ENCODE measurements at regions not wholly inside any gene's neighbourhood (a gene's known extent, or its start where the extent isn't known, plus 50 kb on each side); places are given as distances from the start of the nearest gene placed in this dataset.
"Not testable (repeated sequence)": the region's sequence is repeated elsewhere in the genome, so short reads cannot be mapped to it uniquely, and the experiment has no call there.

DNA sequence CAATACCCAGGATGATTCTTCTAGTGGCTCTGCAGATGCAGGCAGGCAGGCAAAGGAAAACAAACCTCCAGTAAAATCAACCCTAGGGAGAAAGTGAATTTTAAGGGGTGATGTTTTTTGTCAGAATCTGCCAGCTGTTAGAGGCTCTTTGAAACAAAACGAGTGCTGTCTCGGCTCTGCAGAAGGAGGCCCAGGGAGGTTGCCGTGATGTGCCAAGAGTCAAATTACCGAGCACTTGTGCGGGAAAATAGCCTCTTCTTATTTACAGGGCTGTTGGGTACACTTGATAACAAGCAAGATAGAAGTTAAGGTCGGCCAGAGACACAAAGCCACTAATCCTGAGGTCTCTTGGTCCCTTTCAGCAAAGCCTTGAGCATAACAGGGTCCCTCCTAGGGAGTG, 68.9 kb upstream of the EEF2KMT start:
- Histone ChIP-seq H3K9me2 (ENCODE audit: insufficient read depth) (no peaks in the 10 kb centered on the region), H2AFZ (no peak overlapping the region), H3K9me3 (ENCODE audit: low read depth) (no peaks in the 10 kb centered on the region), H3K4me3 (no peak overlapping the region), H3K27ac (no peak overlapping the region), H4K20me1 (ENCODE audit: insufficient read depth) (no peaks in the 10 kb centered on the region), H3K36me3 (ENCODE audit: low read depth) (no peaks in the 10 kb centered on the region), H3K9ac (no peak overlapping the region), H3K27me3 (replicated peaks; ENCODE audit: insufficient read depth) (no peaks in the 10 kb centered on the region), H3F3A (ENCODE audit: insufficient read depth) (no peaks in the 10 kb centered on the region), H3K4me1 (ENCODE audit: insufficient read depth) (no peaks in the 10 kb centered on the region), H3K79me2 (ENCODE audit: insufficient read depth) (no peaks in the 10 kb centered on the region), H3K4me2 (ENCODE audit: unreplicated experiment) (no peak overlapping the region)
- DNase-seq, result no peak
- in situ Hi-C loops (cut with MboI), result no loop called here
- WGBS, 2 experiments (ENCODE audit: low coverage in 1 of 2, low lambda C conversion rate in 2 of 2, missing lambda C conversion rate in 2 of 2), result 0 to 1% methylated on average over 6 of the region's 6 CpGs
- TF ChIP-seq EZH2 (IDR thresholded peaks at IDR 0.05; ENCODE audit: insufficient read depth, poor library complexity, severe bottlenecking), result no peak
- TF ChIP-seq EZH2phosphoT487 (IDR thresholded peaks at IDR 0.05; ENCODE audit: insufficient read depth, low read depth), result no peak

GRCh38 chr16:5165429-5165828, 67.8 kb upstream of the EEF2KMT start:
- H3K27ac ChIP-seq; H3F3A ChIP-seq (ENCODE audit: insufficient read depth); H3K4me3 ChIP-seq; H3K4me1 ChIP-seq (ENCODE audit: insufficient read depth); H3K27me3 ChIP-seq (replicated peaks; ENCODE audit: insufficient read depth); in situ Hi-C loops (cut with MboI); H4K20me1 ChIP-seq (ENCODE audit: insufficient read depth); H2AFZ ChIP-seq; H3K9me2 ChIP-seq (ENCODE audit: insufficient read depth); H3K9ac ChIP-seq; DNase-seq; H3K9me3 ChIP-seq (ENCODE audit: low read depth); H3K36me3 ChIP-seq (ENCODE audit: low read depth); H3K79me2 ChIP-seq (ENCODE audit: insufficient read depth); H3K4me2 ChIP-seq (ENCODE audit: unreplicated experiment): not testable (repeated sequence)
- 26 to 50% methylated on average over 1 of the region's 1 CpG for WGBS, 2 experiments (ENCODE audit: low coverage in 1 of 2, low lambda C conversion rate in 2 of 2, missing lambda C conversion rate in 2 of 2)

- H3K4me3 ChIP-seq; H3K9me2 ChIP-seq (ENCODE audit: insufficient read depth); H4K20me1 ChIP-seq (ENCODE audit: insufficient read depth); H3K36me3 ChIP-seq (ENCODE audit: low read depth); H3K27me3 ChIP-seq (replicated peaks; ENCODE audit: insufficient read depth); DNase-seq; H3K4me2 ChIP-seq (ENCODE audit: unreplicated experiment); H3K79me2 ChIP-seq (ENCODE audit: insufficient read depth); H2AFZ ChIP-seq; H3F3A ChIP-seq (ENCODE audit: insufficient read depth); H3K9ac ChIP-seq; H3K4me1 ChIP-seq (ENCODE audit: insufficient read depth); H3K9me3 ChIP-seq (ENCODE audit: low read depth); in situ Hi-C loops (cut with MboI); H3K27ac ChIP-seq: not testable (repeated sequence)
- 15 to 18% methylated on average over 5 of the region's 5 CpGs for whole genome bisulfite sequencing, 2 experiments (ENCODE audit: low coverage in 1 of 2, low lambda C conversion rate in 2 of 2, missing lambda C conversion rate in 2 of 2)
Observed at GRCh38 chr16:5162801-5163200, 65.2 kb upstream of the EEF2KMT start.

GRCh38 chr16:5161888-5162287, 64.3 kb upstream of the EEF2KMT start:
- in situ Hi-C loops (cut with MboI); H3K9me3 ChIP-seq (ENCODE audit: low read depth); H3K36me3 ChIP-seq (ENCODE audit: low read depth); H3K4me1 ChIP-seq (ENCODE audit: insufficient read depth); H3K4me3 ChIP-seq; H3K27me3 ChIP-seq (replicated peaks; ENCODE audit: insufficient read depth); DNase-seq; H3K9ac ChIP-seq; H3K27ac ChIP-seq; H3K79me2 ChIP-seq (ENCODE audit: insufficient read depth); H3K9me2 ChIP-seq (ENCODE audit: insufficient read depth); H4K20me1 ChIP-seq (ENCODE audit: insufficient read depth); H3K4me2 ChIP-seq (ENCODE audit: unreplicated experiment); H3F3A ChIP-seq (ENCODE audit: insufficient read depth); H2AFZ ChIP-seq: not testable (repeated sequence)
- 46 to 52% methylated on average over 6 of the region's 6 CpGs for WGBS, 2 experiments (ENCODE audit: low coverage in 1 of 2, low lambda C conversion rate in 2 of 2, missing lambda C conversion rate in 2 of 2)

- H3K27me3 ChIP-seq (replicated peaks; ENCODE audit: insufficient read depth); H3K27ac ChIP-seq; H3K9me3 ChIP-seq (ENCODE audit: low read depth); DNase-seq; H3K9me2 ChIP-seq (ENCODE audit: insufficient read depth); H3K4me1 ChIP-seq (ENCODE audit: insufficient read depth); H3K4me3 ChIP-seq; H3K9ac ChIP-seq; H4K20me1 ChIP-seq (ENCODE audit: insufficient read depth); H3K36me3 ChIP-seq (ENCODE audit: low read depth); in situ Hi-C loops (cut with MboI); H3K79me2 ChIP-seq (ENCODE audit: insufficient read depth); H2AFZ ChIP-seq; H3F3A ChIP-seq (ENCODE audit: insufficient read depth); H3K4me2 ChIP-seq (ENCODE audit: unreplicated experiment): not testable (repeated sequence)
- 10 to 13% methylated on average over 4 of the region's 4 CpGs for WGBS, 2 experiments (ENCODE audit: low coverage in 1 of 2, low lambda C conversion rate in 2 of 2, missing lambda C conversion rate in 2 of 2)
Observed at GRCh38 chr16:5160010-5160409, 62.4 kb upstream of the EEF2KMT start.

DNA sequence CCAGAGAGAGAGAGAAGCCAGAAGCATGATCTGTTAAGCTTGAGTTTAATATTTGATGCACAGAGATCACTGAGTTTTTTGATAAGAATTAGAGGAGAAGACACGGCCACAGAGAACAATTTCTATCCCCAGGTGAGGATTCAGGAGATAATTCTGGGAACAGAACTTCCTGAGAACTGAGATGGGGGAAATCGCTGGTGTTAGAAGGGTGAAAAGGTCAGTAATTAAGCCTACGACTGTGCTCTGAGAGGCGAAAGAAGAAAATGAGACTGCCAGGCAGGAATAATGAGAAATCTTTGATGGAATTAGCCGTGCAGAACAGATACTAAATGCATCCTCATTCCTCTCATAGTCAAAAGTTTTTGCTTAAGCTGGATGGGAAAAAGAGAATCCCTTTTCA, 61.9 kb upstream of the EEF2KMT start:
- H3F3A ChIP-seq (ENCODE audit: insufficient read depth); H3K9me3 ChIP-seq (ENCODE audit: low read depth); H3K79me2 ChIP-seq (ENCODE audit: insufficient read depth); H3K4me1 ChIP-seq (ENCODE audit: insufficient read depth); H2AFZ ChIP-seq; H3K4me2 ChIP-seq (ENCODE audit: unreplicated experiment); H3K36me3 ChIP-seq (ENCODE audit: low read depth); DNase-seq; H3K4me3 ChIP-seq; in situ Hi-C loops (cut with MboI); H3K27ac ChIP-seq; H3K9ac ChIP-seq; H4K20me1 ChIP-seq (ENCODE audit: insufficient read depth); H3K9me2 ChIP-seq (ENCODE audit: insufficient read depth); H3K27me3 ChIP-seq (replicated peaks; ENCODE audit: insufficient read depth): not testable (repeated sequence)
- WGBS, 2 experiments (ENCODE audit: low coverage in 1 of 2, low lambda C conversion rate in 2 of 2, missing lambda C conversion rate in 2 of 2), result 3 to 5% methylated on average over 5 of the region's 5 CpGs

Data from GM23248 (cell line).